ENCODE measurements at regions not wholly inside any gene's neighbourhood (a gene's known extent, or its start where the extent isn't known, plus 50 kb on each side); places are given as distances from the start of the nearest gene placed in this dataset.

GRCh38 chr5:18563853-18564252 is 929.6 kb downstream of the TAF11L14 start:
- H4K20me1 ChIP-seq (ENCODE audit: insufficient read depth): no peaks in the 10 kb centered on the region
- no peak overlapping the region for H3K4me3 ChIP-seq (IDR thresholded peaks at IDR 0.05; ENCODE audit: insufficient read depth, low read depth, low read length)
- TF ChIP-seq CTCF (conservative IDR thresholded peaks at IDR 0.05; ENCODE audit: low read depth, low read length): no peak
- no peak overlapping the region for H3K4me2 ChIP-seq
- H3K27me3 ChIP-seq (ENCODE audit: insufficient read depth, low read depth): no peaks in the 10 kb centered on the region
- H3K27ac ChIP-seq: no peak overlapping the region
- H2AFZ ChIP-seq (ENCODE audit: low read depth): no peak overlapping the region
- no peaks in the 10 kb centered on the region for H3K36me3 ChIP-seq (ENCODE audit: insufficient read depth)
- H3K4me1 ChIP-seq (ENCODE audit: low read depth, poor library complexity, severe bottlenecking): no peaks in the 10 kb centered on the region
- H3K79me2 ChIP-seq (ENCODE audit: insufficient read depth, low read depth): no peaks in the 10 kb centered on the region
- no peak overlapping the region for H3K9ac ChIP-seq

- no peak overlapping the region for H3K4me2 ChIP-seq
- H3K4me1 ChIP-seq (ENCODE audit: low read depth, poor library complexity, severe bottlenecking): no peaks in the 10 kb centered on the region
- no peaks in the 10 kb centered on the region for H3K27me3 ChIP-seq (ENCODE audit: insufficient read depth, low read depth)
- H2AFZ ChIP-seq (ENCODE audit: low read depth): no peak overlapping the region
- H3K79me2 ChIP-seq (ENCODE audit: insufficient read depth, low read depth): no peaks in the 10 kb centered on the region
- no peak for TF ChIP-seq CTCF (conservative IDR thresholded peaks at IDR 0.05; ENCODE audit: low read depth, low read length)
- H3K36me3 ChIP-seq (ENCODE audit: insufficient read depth): no peaks in the 10 kb centered on the region
- H3K9ac ChIP-seq: no peak overlapping the region
- H3K27ac ChIP-seq: no peak overlapping the region
- H3K4me3 ChIP-seq (IDR thresholded peaks at IDR 0.05; ENCODE audit: insufficient read depth, low read depth, low read length): no peak overlapping the region
- H4K20me1 ChIP-seq (ENCODE audit: insufficient read depth): no peaks in the 10 kb centered on the region
Observed at GRCh38 chr5:18566671-18567070, 932.4 kb downstream of the TAF11L14 start.

GRCh38 chr5:18576586-18576985 is 942.3 kb downstream of the TAF11L14 start:
- Histone ChIP-seq H3K79me2 (ENCODE audit: insufficient read depth, low read depth) (no peaks in the 10 kb centered on the region), H3K4me3 (IDR thresholded peaks at IDR 0.05; ENCODE audit: insufficient read depth, low read depth, low read length) (no peak overlapping the region), H4K20me1 (ENCODE audit: insufficient read depth) (no peaks in the 10 kb centered on the region), H2AFZ (ENCODE audit: low read depth) (no peak overlapping the region), H3K4me2 (no peak overlapping the region), H3K36me3 (ENCODE audit: insufficient read depth) (no peaks in the 10 kb centered on the region), H3K27me3 (ENCODE audit: insufficient read depth, low read depth) (no peaks in the 10 kb centered on the region), H3K27ac (no peak overlapping the region), H3K9ac (no peak overlapping the region), H3K4me1 (ENCODE audit: low read depth, poor library complexity, severe bottlenecking) (no peaks in the 10 kb centered on the region)
- no peak for TF ChIP-seq CTCF (conservative IDR thresholded peaks at IDR 0.05; ENCODE audit: low read depth, low read length)

- Histone ChIP-seq H3K4me1 (ENCODE audit: low read depth, poor library complexity, severe bottlenecking) (no peaks in the 10 kb centered on the region), H3K4me2 (no peak overlapping the region), H3K9ac (no peak overlapping the region)
Observed at GRCh38 chr5:18601185-18601584, 966.9 kb downstream of the TAF11L14 start.

More at GRCh38 chr5:18601185-18601584, 966.9 kb downstream of the TAF11L14 start:
- no peaks in the 10 kb centered on the region for H3K36me3 ChIP-seq (ENCODE audit: insufficient read depth)
- no peaks in the 10 kb centered on the region for H3K79me2 ChIP-seq (ENCODE audit: insufficient read depth, low read depth)
- H3K4me3 ChIP-seq (IDR thresholded peaks at IDR 0.05; ENCODE audit: insufficient read depth, low read depth, low read length): no peak overlapping the region
- no peaks in the 10 kb centered on the region for H3K27me3 ChIP-seq (ENCODE audit: insufficient read depth, low read depth)
- no peak overlapping the region for H2AFZ ChIP-seq (ENCODE audit: low read depth)
- H4K20me1 ChIP-seq (ENCODE audit: insufficient read depth): no peaks in the 10 kb centered on the region
- no peak overlapping the region for H3K27ac ChIP-seq
- no peak for TF ChIP-seq CTCF (conservative IDR thresholded peaks at IDR 0.05; ENCODE audit: low read depth, low read length)
